Cerebellar cortex (tissue), 1 donor: ENCODE measurements at regions not wholly inside any gene's neighbourhood (a gene's known extent, or its start where the extent isn't known, plus 50 kb on each side); places are given as distances from the start of the nearest gene placed in this dataset.
A peak's percentile ranks its signal among the peaks of the same experiment; 100 is the strongest.
"Not testable (repeated sequence)": the region's sequence is repeated elsewhere in the genome, so short reads cannot be mapped to it uniquely, and the experiment has no call there.

Source experiments
- DNase-seq: peaks from one replicate; pipeline ENCODE4 v3.0.0-alpha.2; 2015; ENCODE audit warnings: low spot score

- DNase-seq, result no peak
These were observed 280.1 kb upstream of the RGS17 start for GRCh38 chr6:153411070-153411648.

DNA sequence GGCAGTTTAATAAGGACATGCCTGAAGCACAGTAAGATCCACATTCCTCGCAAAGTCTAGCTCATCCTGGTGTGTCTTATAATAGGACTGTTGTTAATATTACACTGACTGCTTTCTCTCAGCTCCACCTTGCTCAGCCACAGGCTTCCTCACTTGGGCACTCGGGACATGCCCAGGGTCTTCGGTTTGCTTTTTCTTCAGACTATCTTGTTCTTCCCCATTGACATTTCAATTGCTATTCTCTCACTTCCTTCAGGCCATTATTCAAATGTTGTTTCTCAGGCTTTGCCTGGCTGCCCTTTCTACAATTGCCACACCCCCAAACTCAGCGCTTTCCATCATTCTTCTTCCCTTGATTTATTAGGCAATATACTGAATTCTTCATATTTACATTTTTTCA is 274.8 kb upstream of the RGS17 start:
- no peak for DNase-seq

- DNase-seq, result no peak
These were observed 270.7 kb upstream of the RGS17 start for GRCh38 chr6:153401751-153402150.

GRCh38 chr6:153392156-153392555 is 261.1 kb upstream of the RGS17 start:
- DNase-seq, result no peak

- no peak for DNase-seq
These were observed 242.8 kb upstream of the RGS17 start for GRCh38 chr6:153373869-153374268.

- DNase-seq, result no peak
These were observed 237.0 kb upstream of the RGS17 start for GRCh38 chr6:153368131-153368530.

- DNase-seq, result no peak
These were observed 235.9 kb upstream of the RGS17 start for GRCh38 chr6:153367021-153367420.

GRCh38 chr6:153357391-153357790 is 226.3 kb upstream of the RGS17 start:
- no peak for DNase-seq

DNA sequence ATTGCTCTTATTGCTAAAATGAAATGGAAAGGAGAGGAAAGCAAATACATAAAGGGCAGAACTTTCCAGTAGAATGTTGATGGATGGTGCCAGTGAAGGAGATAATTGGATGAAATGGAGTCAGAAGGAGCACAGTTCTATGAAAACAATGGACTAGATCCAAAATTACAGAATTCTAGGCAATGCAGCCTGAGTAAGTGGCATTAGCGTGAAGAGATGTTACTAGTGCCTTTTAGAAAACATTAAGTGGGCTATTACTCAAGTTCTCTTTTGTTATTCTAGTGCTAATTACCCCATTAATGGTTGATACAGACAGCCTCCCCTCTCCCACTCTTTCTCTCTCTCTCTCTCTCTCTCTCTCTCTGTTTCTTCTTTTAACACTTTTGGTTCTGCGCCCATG is 209.5 kb upstream of the RGS17 start:
- no peak for DNase-seq

- no peak for DNase-seq
These were observed 203.0 kb upstream of the RGS17 start for GRCh38 chr6:153334121-153334520.

DNA sequence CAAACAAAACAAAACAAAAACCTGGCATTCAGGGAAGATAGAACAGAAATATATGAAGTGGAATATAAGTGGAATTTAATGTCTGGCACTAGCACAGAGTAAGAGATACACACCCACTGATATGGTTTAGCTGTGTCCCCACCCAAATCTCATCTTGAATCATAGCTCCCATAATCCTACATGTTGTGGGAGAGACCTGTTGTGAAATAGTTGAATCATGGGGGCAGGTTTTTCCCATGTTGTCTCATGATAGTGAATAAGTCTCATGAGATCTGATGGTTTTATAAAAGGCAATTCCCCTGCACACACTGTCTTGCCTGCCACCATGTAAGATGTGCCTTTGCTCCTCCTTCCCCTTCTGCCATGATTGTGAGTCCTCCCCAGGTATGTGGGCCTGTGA is 200.1 kb upstream of the RGS17 start:
- not testable (repeated sequence) for DNase-seq

GRCh38 chr6:153328194-153328593 is 197.1 kb upstream of the RGS17 start:
- DNase-seq, result no peak

- no peak for DNase-seq
These were observed 194.6 kb upstream of the RGS17 start for GRCh38 chr6:153325661-153326060.

DNA sequence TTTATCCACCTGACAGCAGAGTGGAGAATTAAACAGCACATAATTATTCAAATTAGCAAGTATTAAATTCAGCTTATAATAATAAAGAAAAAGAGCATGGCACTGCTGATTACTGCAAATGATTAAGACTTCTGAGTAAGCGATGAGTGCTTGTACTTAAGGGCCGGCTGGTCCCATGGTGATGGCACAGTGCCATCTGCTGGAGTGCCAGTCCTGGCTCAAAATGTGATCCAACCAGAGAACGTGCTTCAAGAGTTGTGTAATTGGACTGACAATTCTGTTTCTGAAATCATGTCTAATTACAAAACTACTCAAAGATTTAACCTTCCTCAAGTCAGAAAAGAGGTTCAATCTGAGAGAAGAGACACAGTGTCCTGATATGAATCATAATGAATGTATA is 181.6 kb upstream of the RGS17 start:
- DNase-seq, result peak; percentile 22

DNA sequence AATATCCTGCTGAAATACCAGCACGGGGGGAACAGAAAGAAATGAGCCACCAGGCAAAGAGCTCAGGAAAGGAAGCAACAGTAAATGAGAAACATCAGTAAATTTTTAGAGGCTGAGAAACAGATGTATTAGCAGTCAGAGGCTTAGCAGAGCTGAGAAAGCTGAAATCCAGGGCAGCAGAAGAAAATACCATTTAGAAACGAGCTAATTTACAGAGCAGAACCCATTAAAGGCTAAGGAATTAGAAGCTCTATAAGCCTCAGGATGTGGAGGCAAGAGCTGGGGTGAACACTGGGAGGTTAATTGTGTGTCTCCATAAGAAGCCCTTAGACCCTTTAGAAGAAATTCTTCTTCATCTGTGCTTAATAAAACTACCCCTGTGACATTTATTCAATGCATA is 178.6 kb upstream of the RGS17 start:
- no peak for DNase-seq

GRCh38 chr6:153302133-153302532 is 171.1 kb upstream of the RGS17 start:
- DNase-seq, result no peak

- no peak for DNase-seq
These were observed 170.5 kb upstream of the RGS17 start for GRCh38 chr6:153301602-153302001.

GRCh38 chr6:153282456-153282855 is 151.4 kb upstream of the RGS17 start:
- DNase-seq, result not testable (repeated sequence)

GRCh38 chr6:153275997-153276396 is 144.9 kb upstream of the RGS17 start:
- DNase-seq, result no peak

GRCh38 chr6:153272201-153272980 is 141.3 kb upstream of the RGS17 start:
- DNase-seq, result no peak

GRCh38 chr6:153263489-153263888 is 132.4 kb upstream of the RGS17 start:
- no peak for DNase-seq

- DNase-seq, result no peak
These were observed 120.2 kb upstream of the RGS17 start for GRCh38 chr6:153251326-153251725.

- no peak for DNase-seq
These were observed 106.6 kb upstream of the RGS17 start for GRCh38 chr6:153237670-153238069.
